SK-N-SH (cell line): ENCODE measurements at regions not wholly inside any gene's neighbourhood (a gene's known extent, or its start where the extent isn't known, plus 50 kb on each side); places are given as distances from the start of the nearest gene placed in this dataset.

Experiments
- RCOR1 ChIP-seq: fragments of 150-350 bp; IDR thresholded peaks from 2 replicates; pipeline ENCODE4 v1.6.1; 2017; ENCODE audit warnings: antibody characterized with exemption, low read length
- RXRA ChIP-seq: IDR thresholded peaks from 2 replicates; pipeline ENCODE4 v1.4.0; 2012; ENCODE audit warnings: low read depth, mild to moderate bottlenecking, borderline replicate concordance
- SMC3 ChIP-seq: IDR thresholded peaks from 2 replicates; pipeline ENCODE4 v1.6.1; 2012; ENCODE audit warnings: low read depth, low read length, improper control_type of control experiment
- TCF12 ChIP-seq: IDR thresholded peaks from 2 replicates; pipeline ENCODE4 v1.4.0; 2012
- TF ChIP-seq, protein P1 (sequence below): IDR thresholded peaks from 2 replicates; pipeline ENCODE4 v1.6.1; 2012; ENCODE audit warnings: mild to moderate bottlenecking, low read depth, low read length, moderate library complexity
- TF ChIP-seq, protein P2 (sequence below): IDR thresholded peaks from 2 replicates; pipeline ENCODE4 v1.4.0; 2012; ENCODE audit warnings: low read depth, borderline replicate concordance
- TF ChIP-seq, protein P3 (sequence below): fragments of 150-350 bp; IDR thresholded peaks from 2 replicates; pipeline ENCODE4 v1.6.1; 2017; ENCODE audit warnings: antibody characterized with exemption, low read length, low read depth, borderline replicate concordance
- TF ChIP-seq, protein P4 (sequence below): fragments of 200-600 bp; sonication (generic); IDR thresholded peaks from 2 replicates; pipeline ENCODE4 v1.6.1; 2017; ENCODE audit warnings: antibody characterized with exemption, mild to moderate bottlenecking, moderate library complexity
- TF ChIP-seq, protein P5 (sequence below): IDR thresholded peaks from 2 replicates; pipeline ENCODE4 v1.4.0; 2012; ENCODE audit warnings: low read depth, borderline replicate concordance
- TF ChIP-seq, protein P6 (sequence below): IDR thresholded peaks from 2 replicates; pipeline ENCODE4; 2012

DNA sequence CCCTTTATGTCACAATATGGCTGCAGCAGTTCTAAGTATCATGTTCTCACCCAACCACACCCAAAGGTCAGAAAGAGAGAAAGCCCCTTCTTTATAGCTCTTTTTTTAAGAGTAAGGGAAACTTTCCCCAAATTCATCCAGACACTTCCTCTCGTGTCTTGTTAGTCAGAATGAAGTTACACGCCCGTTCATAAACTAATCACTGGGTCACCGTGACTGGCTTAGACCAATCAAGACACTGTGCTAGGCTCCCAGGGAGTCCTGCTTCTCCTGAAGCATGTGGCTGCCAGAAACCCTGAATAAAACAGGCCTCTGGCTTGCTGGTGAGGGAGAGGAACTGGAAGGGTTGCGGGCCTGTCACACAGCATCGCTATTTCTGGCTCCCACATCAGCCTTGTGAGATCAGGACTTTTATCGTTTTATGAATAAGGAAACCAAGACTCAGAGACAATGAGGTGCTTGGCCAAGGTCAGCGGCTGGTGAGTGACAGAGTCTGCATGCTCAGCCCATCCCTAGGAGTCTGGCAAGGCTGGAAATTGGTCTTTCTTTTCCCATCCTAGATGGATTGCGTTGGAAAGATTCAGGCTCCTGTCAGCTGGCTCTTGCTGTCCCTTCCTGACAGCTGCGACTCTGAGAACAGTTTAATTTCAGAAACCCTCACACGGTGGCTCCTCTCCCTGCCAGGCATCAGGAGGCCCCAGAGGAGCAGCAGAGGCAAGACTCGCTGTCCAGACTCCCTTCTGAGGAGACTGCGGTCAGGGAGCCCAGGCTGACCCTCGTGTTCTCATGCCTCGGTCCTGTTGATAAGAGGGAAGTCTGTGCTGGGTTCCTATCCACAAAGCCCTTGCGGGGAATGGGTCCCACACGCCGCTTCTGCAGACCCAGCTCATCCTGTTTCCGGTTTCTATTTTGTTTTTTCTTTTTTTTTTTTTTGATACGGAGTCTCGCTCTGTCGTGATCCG is 104.5 kb upstream of the TAF1B start (continued):
- TF ChIP-seq, protein P1, sequence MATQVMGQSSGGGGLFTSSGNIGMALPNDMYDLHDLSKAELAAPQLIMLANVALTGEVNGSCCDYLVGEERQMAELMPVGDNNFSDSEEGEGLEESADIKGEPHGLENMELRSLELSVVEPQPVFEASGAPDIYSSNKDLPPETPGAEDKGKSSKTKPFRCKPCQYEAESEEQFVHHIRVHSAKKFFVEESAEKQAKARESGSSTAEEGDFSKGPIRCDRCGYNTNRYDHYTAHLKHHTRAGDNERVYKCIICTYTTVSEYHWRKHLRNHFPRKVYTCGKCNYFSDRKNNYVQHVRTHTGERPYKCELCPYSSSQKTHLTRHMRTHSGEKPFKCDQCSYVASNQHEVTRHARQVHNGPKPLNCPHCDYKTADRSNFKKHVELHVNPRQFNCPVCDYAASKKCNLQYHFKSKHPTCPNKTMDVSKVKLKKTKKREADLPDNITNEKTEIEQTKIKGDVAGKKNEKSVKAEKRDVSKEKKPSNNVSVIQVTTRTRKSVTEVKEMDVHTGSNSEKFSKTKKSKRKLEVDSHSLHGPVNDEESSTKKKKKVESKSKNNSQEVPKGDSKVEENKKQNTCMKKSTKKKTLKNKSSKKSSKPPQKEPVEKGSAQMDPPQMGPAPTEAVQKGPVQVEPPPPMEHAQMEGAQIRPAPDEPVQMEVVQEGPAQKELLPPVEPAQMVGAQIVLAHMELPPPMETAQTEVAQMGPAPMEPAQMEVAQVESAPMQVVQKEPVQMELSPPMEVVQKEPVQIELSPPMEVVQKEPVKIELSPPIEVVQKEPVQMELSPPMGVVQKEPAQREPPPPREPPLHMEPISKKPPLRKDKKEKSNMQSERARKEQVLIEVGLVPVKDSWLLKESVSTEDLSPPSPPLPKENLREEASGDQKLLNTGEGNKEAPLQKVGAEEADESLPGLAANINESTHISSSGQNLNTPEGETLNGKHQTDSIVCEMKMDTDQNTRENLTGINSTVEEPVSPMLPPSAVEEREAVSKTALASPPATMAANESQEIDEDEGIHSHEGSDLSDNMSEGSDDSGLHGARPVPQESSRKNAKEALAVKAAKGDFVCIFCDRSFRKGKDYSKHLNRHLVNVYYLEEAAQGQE: no peak
- TF ChIP-seq, protein P2, sequence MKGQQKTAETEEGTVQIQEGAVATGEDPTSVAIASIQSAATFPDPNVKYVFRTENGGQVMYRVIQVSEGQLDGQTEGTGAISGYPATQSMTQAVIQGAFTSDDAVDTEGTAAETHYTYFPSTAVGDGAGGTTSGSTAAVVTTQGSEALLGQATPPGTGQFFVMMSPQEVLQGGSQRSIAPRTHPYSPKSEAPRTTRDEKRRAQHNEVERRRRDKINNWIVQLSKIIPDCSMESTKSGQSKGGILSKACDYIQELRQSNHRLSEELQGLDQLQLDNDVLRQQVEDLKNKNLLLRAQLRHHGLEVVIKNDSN: no peak
- TF ChIP-seq, protein P3, sequence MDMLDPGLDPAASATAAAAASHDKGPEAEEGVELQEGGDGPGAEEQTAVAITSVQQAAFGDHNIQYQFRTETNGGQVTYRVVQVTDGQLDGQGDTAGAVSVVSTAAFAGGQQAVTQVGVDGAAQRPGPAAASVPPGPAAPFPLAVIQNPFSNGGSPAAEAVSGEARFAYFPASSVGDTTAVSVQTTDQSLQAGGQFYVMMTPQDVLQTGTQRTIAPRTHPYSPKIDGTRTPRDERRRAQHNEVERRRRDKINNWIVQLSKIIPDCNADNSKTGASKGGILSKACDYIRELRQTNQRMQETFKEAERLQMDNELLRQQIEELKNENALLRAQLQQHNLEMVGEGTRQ: no peak
- TF ChIP-seq, protein P4, sequence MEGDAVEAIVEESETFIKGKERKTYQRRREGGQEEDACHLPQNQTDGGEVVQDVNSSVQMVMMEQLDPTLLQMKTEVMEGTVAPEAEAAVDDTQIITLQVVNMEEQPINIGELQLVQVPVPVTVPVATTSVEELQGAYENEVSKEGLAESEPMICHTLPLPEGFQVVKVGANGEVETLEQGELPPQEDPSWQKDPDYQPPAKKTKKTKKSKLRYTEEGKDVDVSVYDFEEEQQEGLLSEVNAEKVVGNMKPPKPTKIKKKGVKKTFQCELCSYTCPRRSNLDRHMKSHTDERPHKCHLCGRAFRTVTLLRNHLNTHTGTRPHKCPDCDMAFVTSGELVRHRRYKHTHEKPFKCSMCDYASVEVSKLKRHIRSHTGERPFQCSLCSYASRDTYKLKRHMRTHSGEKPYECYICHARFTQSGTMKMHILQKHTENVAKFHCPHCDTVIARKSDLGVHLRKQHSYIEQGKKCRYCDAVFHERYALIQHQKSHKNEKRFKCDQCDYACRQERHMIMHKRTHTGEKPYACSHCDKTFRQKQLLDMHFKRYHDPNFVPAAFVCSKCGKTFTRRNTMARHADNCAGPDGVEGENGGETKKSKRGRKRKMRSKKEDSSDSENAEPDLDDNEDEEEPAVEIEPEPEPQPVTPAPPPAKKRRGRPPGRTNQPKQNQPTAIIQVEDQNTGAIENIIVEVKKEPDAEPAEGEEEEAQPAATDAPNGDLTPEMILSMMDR: no peak
- TF ChIP-seq, protein P5, sequence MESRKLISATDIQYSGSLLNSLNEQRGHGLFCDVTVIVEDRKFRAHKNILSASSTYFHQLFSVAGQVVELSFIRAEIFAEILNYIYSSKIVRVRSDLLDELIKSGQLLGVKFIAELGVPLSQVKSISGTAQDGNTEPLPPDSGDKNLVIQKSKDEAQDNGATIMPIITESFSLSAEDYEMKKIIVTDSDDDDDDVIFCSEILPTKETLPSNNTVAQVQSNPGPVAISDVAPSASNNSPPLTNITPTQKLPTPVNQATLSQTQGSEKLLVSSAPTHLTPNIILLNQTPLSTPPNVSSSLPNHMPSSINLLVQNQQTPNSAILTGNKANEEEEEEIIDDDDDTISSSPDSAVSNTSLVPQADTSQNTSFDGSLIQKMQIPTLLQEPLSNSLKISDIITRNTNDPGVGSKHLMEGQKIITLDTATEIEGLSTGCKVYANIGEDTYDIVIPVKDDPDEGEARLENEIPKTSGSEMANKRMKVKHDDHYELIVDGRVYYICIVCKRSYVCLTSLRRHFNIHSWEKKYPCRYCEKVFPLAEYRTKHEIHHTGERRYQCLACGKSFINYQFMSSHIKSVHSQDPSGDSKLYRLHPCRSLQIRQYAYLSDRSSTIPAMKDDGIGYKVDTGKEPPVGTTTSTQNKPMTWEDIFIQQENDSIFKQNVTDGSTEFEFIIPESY: no peak
- TF ChIP-seq RXRA (no peak), SMC3 (no peak), TCF12 (no peak), RCOR1 (no peak)
- TF ChIP-seq, protein P6, sequence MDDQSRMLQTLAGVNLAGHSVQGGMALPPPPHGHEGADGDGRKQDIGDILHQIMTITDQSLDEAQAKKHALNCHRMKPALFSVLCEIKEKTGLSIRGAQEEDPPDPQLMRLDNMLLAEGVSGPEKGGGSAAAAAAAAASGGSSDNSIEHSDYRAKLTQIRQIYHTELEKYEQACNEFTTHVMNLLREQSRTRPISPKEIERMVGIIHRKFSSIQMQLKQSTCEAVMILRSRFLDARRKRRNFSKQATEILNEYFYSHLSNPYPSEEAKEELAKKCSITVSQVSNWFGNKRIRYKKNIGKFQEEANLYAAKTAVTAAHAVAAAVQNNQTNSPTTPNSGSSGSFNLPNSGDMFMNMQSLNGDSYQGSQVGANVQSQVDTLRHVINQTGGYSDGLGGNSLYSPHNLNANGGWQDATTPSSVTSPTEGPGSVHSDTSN: no peak
